A549 (cell line): ENCODE measurements at regions not wholly inside any gene's neighbourhood (a gene's known extent, or its start where the extent isn't known, plus 50 kb on each side); places are given as distances from the start of the nearest gene placed in this dataset.

ENCODE experiments used
- ATAC-seq, 2 experiments: fragments of 200-7000 bp in 1 of 2; fragments of >200 bp in 1 of 2; cut with Nextera tagmentation in 1 of 2; cut with Tn5 transposase in 1 of 2; 3 replicates each; pipeline versions ENCODE4 v1.8.0 to v1.9.1; 2018 to 2020; ENCODE audit warnings: mild to moderate bottlenecking in 1 of 2, moderate library complexity in 1 of 2
- CTCF ChIA-PET: fragments of 300-600 bp; sonication (Branson Sonifier 250); formaldehyde crosslinking; extraction: SDS; loops from one replicate; lab custom pipeline; 2021; ENCODE audit warnings: antibody characterized with exemption, inconsistent platforms; lab: Yijun Ruan, JAX
- POLR2A ChIA-PET: fragments of 350-600 bp; formaldehyde crosslinking; extraction: SDS; loops from one replicate; lab custom pipeline; 2021; ENCODE audit warnings: antibody characterized with exemption, inconsistent platforms; lab: Yijun Ruan, JAX
- DNase-seq, 2 experiments: peaks; one replicate each; pipeline versions ENCODE4 v3.0.0 to v3.0.0-alpha.2; 2011 to 2016; ENCODE audit warnings: low read depth in 1 of 2, low spot score in 1 of 2
- FAIRE-seq: peaks from 2 replicates; lab custom pipeline; 2011; peaks lifted over from hg19 to GRCh38; lab: Jason Lieb, UNC
- H3K27ac ChIP-seq, 2 experiments: fragments of >200 bp; sonication (Bioruptor Twin); formaldehyde crosslinking; 3 replicates each; pipeline ENCODE4 v1.5.1; 2016 to 2017
- H3K4me1 ChIP-seq: fragments of >200 bp; sonication (Bioruptor Twin); formaldehyde crosslinking; 3 replicates; pipeline ENCODE4 v1.6.1; 2016
- H3K4me2 ChIP-seq: fragments of >200 bp; sonication (Bioruptor Twin); formaldehyde crosslinking; 3 replicates; pipeline ENCODE4 v1.6.1; 2016
- H3K4me3 ChIP-seq: fragments of >200 bp; sonication (Bioruptor Twin); formaldehyde crosslinking; 3 replicates; pipeline ENCODE4 v1.5.1; 2016
- H3K9me3 ChIP-seq: fragments of >200 bp; sonication (Bioruptor Twin); formaldehyde crosslinking; 3 replicates; pipeline ENCODE4 v1.6.1; 2016
- BHLHE40 ChIP-seq: IDR thresholded peaks from 2 replicates; pipeline ENCODE4 v1.6.1; 2012; ENCODE audit warnings: low read depth, low read length, inconsistent platforms
- CBX2 ChIP-seq: fragments of 200-600 bp; sonication (generic); IDR thresholded peaks from 2 replicates; pipeline ENCODE4 v1.6.1; 2016; ENCODE audit warnings: low read depth, mild to moderate bottlenecking, borderline replicate concordance
- CBX8 ChIP-seq: fragments of 200-600 bp; sonication (generic); IDR thresholded peaks from 2 replicates; pipeline ENCODE4 v1.6.1; 2016
- CHD2 ChIP-seq: fragments of 150-350 bp; IDR thresholded peaks from 2 replicates; pipeline ENCODE4 v1.6.1; 2014; ENCODE audit warnings: low read length; ENCODE audit not compliant: partially characterized antibody
- CHD4 ChIP-seq: fragments of 200-600 bp; sonication (generic); IDR thresholded peaks from 2 replicates; pipeline ENCODE4 v1.6.1; 2016; ENCODE audit warnings: antibody characterized with exemption, mild to moderate bottlenecking, borderline replicate concordance
- ESRRA ChIP-seq: fragments of 150-350 bp; IDR thresholded peaks from 2 replicates; pipeline ENCODE4 v1.6.1; 2014; ENCODE audit warnings: mild to moderate bottlenecking, low read length, borderline replicate concordance
- HES2 ChIP-seq: fragments of >200 bp; sonication (Bioruptor Twin); formaldehyde crosslinking; IDR thresholded peaks from 2 replicates; pipeline ENCODE4 v1.6.1; 2016
- HMGXB4 ChIP-seq: fragments of 250-450 bp; sonication (Bioruptor Pico); IDR thresholded peaks from 2 replicates; pipeline ENCODE4 v1.5.0; 2021; ENCODE audit warnings: mild to moderate bottlenecking, moderate library complexity, borderline replicate concordance
- HOXB13 ChIP-seq: fragments of 250-450 bp; sonication (Bioruptor Pico); IDR thresholded peaks from 2 replicates; pipeline ENCODE4 v1.5.0; 2020; ENCODE audit warnings: low read depth, mild to moderate bottlenecking, moderate library complexity
- KDM5A ChIP-seq: fragments of 200-600 bp; sonication (generic); IDR thresholded peaks from 2 replicates; pipeline ENCODE4 v1.6.1; 2016; ENCODE audit warnings: antibody characterized with exemption, mild to moderate bottlenecking
- PBX3 ChIP-seq: IDR thresholded peaks from 2 replicates; pipeline ENCODE4 v1.6.1; 2012
- POLR2A ChIP-seq: IDR thresholded peaks from 2 replicates; pipeline ENCODE4 v1.6.1; 2012; ENCODE audit warnings: mild to moderate bottlenecking, low read length
- POLR2AphosphoS2 ChIP-seq: conservative IDR thresholded peaks from 2 replicates; pipeline ENCODE4 v1.6.1; 2012; ENCODE audit warnings: low read length, improper control_type of control experiment, inconsistent platforms
- RARB ChIP-seq: fragments of 250-450 bp; sonication (Bioruptor Pico); IDR thresholded peaks from 2 replicates; pipeline ENCODE4 v1.8.0; 2021; ENCODE audit warnings: mild to moderate bottlenecking, moderate library complexity
- RCOR1 ChIP-seq: fragments of 150-350 bp; IDR thresholded peaks from 2 replicates; pipeline ENCODE4 v1.6.1; 2014; ENCODE audit warnings: antibody characterized with exemption, low read length, low read depth
- SMC3 ChIP-seq: fragments of >200 bp; sonication (Bioruptor Twin); formaldehyde crosslinking; IDR thresholded peaks from 3 replicates; pipeline ENCODE4 v1.6.1; 2018; ENCODE audit warnings: inconsistent platforms
- TP53 ChIP-seq: fragments of 250-450 bp; sonication (Bioruptor Pico); IDR thresholded peaks from 2 replicates; pipeline ENCODE4 v1.5.0; 2021; ENCODE audit warnings: mild to moderate bottlenecking, moderate library complexity
- WGBS: methylation state at CpG from one replicate; pipeline ENCODE4 v1.1.6; 2017; ENCODE audit errors: missing lambda C conversion rate; 5-methylcytosine and 5-hydroxymethylcytosine counted together
- TF ChIP-seq, protein P1 (sequence below): fragments of 250-450 bp; sonication (Bioruptor Pico); IDR thresholded peaks from 2 replicates; pipeline ENCODE4 v1.5.0; 2020; ENCODE audit warnings: low read depth, mild to moderate bottlenecking, moderate library complexity

DNA sequence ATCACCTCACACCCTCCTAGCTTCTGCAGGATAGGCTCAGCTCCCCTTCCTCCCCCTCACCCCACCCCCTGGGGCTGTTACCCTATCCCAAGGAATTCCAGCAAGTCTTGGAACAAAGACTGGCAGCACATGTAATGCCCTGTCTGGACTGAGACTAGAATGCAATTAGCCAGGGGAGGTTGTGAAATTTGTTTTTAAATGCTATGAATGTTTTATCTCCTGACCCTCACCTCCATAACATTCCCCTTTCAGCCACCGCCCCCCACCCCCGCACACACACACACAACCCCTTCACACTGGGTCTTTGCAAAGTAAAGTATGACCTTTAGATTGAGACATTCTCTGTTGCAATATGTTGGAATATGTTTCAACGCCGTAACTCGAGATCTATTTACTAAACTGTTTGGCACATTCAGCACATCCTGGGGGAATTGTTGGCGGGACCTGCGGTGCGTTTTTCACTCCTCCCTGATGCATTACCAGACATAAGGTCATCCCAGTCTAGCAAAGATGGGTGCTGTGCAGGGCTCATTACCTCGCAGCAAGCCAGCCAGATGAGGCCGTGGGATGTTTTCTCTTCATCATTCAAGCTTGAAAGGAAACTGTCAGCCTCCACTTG is 290.7 kb upstream of the SLC14A2 start:
- POLR2A ChIA-PET, result no interaction called here
- FAIRE-seq (no peak), ATAC-seq (no peak), DNase-seq (no peak)
- Histone ChIP-seq H3K9me3 (no peaks in the 10 kb centered on the region), H3K4me1 (no peaks in the 10 kb centered on the region), H3K27ac (no peak overlapping the region), H3K4me2 (no peak overlapping the region), H3K4me3 (no peak overlapping the region)
- 9% methylated on average over 9 of the region's 10 CpGs for WGBS
- CTCF ChIA-PET, result no interaction called here
- TF ChIP-seq ESRRA (no peak), HMGXB4 (no peak), SMC3 (no peak)

GRCh38 chr18:45325778-45326177 is 289.5 kb upstream of the SLC14A2 start:
- 54% methylated on average over 1 of the region's 1 CpG for WGBS

DNA sequence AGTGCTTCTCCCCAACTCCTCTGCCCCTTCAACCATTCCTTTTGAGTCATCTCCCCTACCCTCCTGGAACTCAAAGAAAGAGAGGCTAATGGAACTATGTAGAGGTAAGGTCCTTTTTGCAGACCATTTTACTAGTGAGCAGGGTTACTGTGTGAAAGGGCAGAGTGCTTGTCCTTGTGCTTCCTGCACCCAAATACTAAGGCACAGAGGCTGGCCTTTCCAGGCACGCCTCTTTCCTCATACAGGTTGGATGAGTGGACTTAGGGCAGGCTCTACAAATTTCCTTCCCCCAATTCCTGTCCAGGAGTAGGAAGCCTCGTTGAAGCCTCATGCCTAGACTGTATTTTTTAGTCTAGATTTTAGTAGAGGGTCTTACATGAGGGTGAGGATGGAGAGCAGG is 288.8 kb upstream of the SLC14A2 start:
- ATAC-seq (no peak), FAIRE-seq (no peak), DNase-seq (no peak)
- WGBS, result 0% methylated on average over 2 of the region's 2 CpGs
- no peaks in the 10 kb centered on the region for H3K4me1 ChIP-seq
- CTCF ChIA-PET, result no interaction called here
- POLR2A ChIA-PET, result no interaction called here
- no peak overlapping the region for H3K4me3 ChIP-seq
- no peak overlapping the region for H3K27ac ChIP-seq
- H3K4me2 ChIP-seq, result no peak overlapping the region
- H3K9me3 ChIP-seq, result no peaks in the 10 kb centered on the region
- no peak for TF ChIP-seq RCOR1
- no peak for TF ChIP-seq KDM5A

More at GRCh38 chr18:45325778-45326177, 289.5 kb upstream of the SLC14A2 start:
- DNase-seq (no peak), FAIRE-seq (no peak), ATAC-seq (no peak)
- CTCF ChIA-PET, result no interaction called here
- POLR2A ChIA-PET, result no interaction called here
- Histone ChIP-seq H3K4me3 (no peak overlapping the region), H3K9me3 (no peaks in the 10 kb centered on the region), H3K4me1 (no peaks in the 10 kb centered on the region), H3K27ac (no peak overlapping the region), H3K4me2 (no peak overlapping the region)
- no peak for TF ChIP-seq CHD4
- TF ChIP-seq TP53 (CRISPR knock-in tag), result no peak
- TF ChIP-seq, protein P1, sequence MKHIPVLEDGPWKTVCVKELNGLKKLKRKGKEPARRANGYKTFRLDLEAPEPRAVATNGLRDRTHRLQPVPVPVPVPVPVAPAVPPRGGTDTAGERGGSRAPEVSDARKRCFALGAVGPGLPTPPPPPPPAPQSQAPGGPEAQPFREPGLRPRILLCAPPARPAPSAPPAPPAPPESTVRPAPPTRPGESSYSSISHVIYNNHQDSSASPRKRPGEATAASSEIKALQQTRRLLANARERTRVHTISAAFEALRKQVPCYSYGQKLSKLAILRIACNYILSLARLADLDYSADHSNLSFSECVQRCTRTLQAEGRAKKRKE, result no peak
- TF ChIP-seq RARB (CRISPR knock-in tag), result no peak
- TF ChIP-seq BHLHE40, result no peak
- no peak for TF ChIP-seq HES2
- no peak for TF ChIP-seq PBX3
- no peak for TF ChIP-seq POLR2AphosphoS2
- no peak for TF ChIP-seq CHD2
- TF ChIP-seq CBX2, result no peak

DNA sequence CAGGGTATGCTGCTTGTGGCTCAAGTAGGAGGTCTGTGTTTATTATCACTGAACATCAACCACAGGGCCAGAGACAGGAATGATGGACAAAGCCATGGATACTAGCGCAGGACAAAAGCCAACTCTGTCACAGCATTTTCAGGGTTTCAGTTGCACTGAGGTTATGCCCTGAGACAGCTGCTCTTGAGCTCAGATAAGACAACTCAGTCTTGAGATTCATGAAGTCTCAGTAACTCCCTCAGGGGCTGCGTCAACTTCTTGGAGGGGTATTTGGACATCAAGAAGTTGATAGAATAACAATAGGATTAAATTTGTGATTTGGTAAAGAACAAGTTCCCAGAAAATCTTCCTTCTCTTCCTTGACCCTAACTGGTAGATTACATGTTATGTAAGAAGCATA is 287.0 kb upstream of the SLC14A2 start:
- POLR2A ChIA-PET, result no interaction called here

More for the DNA sequence above, 287.0 kb upstream of the SLC14A2 start:
- Histone ChIP-seq H3K9me3 (no peaks in the 10 kb centered on the region), H3K4me1 (no peaks in the 10 kb centered on the region), H3K27ac (no peak overlapping the region), H3K4me2 (no peak overlapping the region), H3K4me3 (no peak overlapping the region)
- CTCF ChIA-PET, result no interaction called here
- 85% methylated on average over 1 of the region's 2 CpGs for WGBS
- DNase-seq (no peak), FAIRE-seq (no peak), ATAC-seq (no peak)
- TF ChIP-seq CBX8 (no peak), HOXB13 (CRISPR knock-in tag) (no peak), CHD2 (no peak), POLR2A (no peak)
